ENCODE measurements at regions not wholly inside any gene's neighbourhood (a gene's known extent, or its start where the extent isn't known, plus 50 kb on each side); places are given as distances from the start of the nearest gene placed in this dataset.

- ATAC-seq (ENCODE audit: low FRiP score in 2 of 2) = no peak
- 75 to 80% methylated on average over 4 of the region's 4 CpGs for WGBS, 2 donors
Measured at GRCh38 chr3:64459711-64460110, 228.1 kb downstream of the ADAMTS9 start.

GRCh38 chr3:64457811-64458210, 230.0 kb downstream of the ADAMTS9 start:
- Histone ChIP-seq H3K4me1 (peaks cover 5 to 13% (median 7%) of the 10 kb centered on the region in 4 donors), H3K9me3 (no peaks in the 10 kb centered on the region), H3K27ac (no peak overlapping the region), H3K36me3 (no peaks in the 10 kb centered on the region), H3K4me3 (no peak overlapping the region), H3K27me3 (no peaks in the 10 kb centered on the region)
- DNase-seq = no peak
- TF ChIP-seq CTCF (IDR thresholded peaks at IDR 0.05) (no peak), POLR2AphosphoS5 (IDR thresholded peaks at IDR 0.05) (no peak), POLR2A (IDR thresholded peaks at IDR 0.05) (no peak), EP300 (IDR thresholded peaks at IDR 0.05) (no peak)
- ATAC-seq (ENCODE audit: low FRiP score in 2 of 2) = no peak
- 89 to 90% methylated on average over 5 of the region's 5 CpGs for WGBS, 2 donors

More at GRCh38 chr3:64459711-64460110, 228.1 kb downstream of the ADAMTS9 start:
- no peaks in the 10 kb centered on the region for H3K9me3 ChIP-seq
- H3K36me3 ChIP-seq = no peaks in the 10 kb centered on the region
- no peak overlapping the region for H3K4me3 ChIP-seq
- no peaks in the 10 kb centered on the region for H3K27me3 ChIP-seq
- H3K4me1 ChIP-seq = peaks cover 5 to 13% (median 7%) of the 10 kb centered on the region in 4 donors
- TF ChIP-seq POLR2A (IDR thresholded peaks at IDR 0.05) (no peak), CTCF (IDR thresholded peaks at IDR 0.05) (no peak), EP300 (IDR thresholded peaks at IDR 0.05) (no peak), POLR2AphosphoS5 (IDR thresholded peaks at IDR 0.05) (no peak)
- DNase-seq = no peak
- H3K27ac ChIP-seq = no peak overlapping the region

- no peak overlapping the region for H3K4me3 ChIP-seq
- no peaks in the 10 kb centered on the region for H3K9me3 ChIP-seq
- no peak overlapping the region for H3K27ac ChIP-seq
- no peak for DNase-seq
- no peaks in the 10 kb centered on the region for H3K36me3 ChIP-seq
- WGBS, 2 donors = 31 to 64% methylated on average over 2 of the region's 2 CpGs
- TF ChIP-seq EP300 (IDR thresholded peaks at IDR 0.05) (no peak), POLR2A (IDR thresholded peaks at IDR 0.05) (no peak), POLR2AphosphoS5 (IDR thresholded peaks at IDR 0.05) (no peak), CTCF (IDR thresholded peaks at IDR 0.05) (no peak)
- peaks cover 0 to 5% (median 2%) of the 10 kb centered on the region in 4 donors for H3K4me1 ChIP-seq
- no peaks in the 10 kb centered on the region for H3K27me3 ChIP-seq
- ATAC-seq (ENCODE audit: low FRiP score in 2 of 2) = no peak
Measured at GRCh38 chr3:64456674-64457073, 231.1 kb downstream of the ADAMTS9 start.

- no peak for ATAC-seq (ENCODE audit: low FRiP score in 2 of 2)
- Histone ChIP-seq H3K36me3 (no peaks in the 10 kb centered on the region), H3K27me3 (no peaks in the 10 kb centered on the region), H3K4me3 (no peak overlapping the region), H3K4me1 (no peaks in the 10 kb centered on the region), H3K27ac (no peak overlapping the region), H3K9me3 (no peaks in the 10 kb centered on the region)
- DNase-seq = no peak
- TF ChIP-seq CTCF (IDR thresholded peaks at IDR 0.05) = no peak
- TF ChIP-seq POLR2AphosphoS5 (IDR thresholded peaks at IDR 0.05) = no peak
- no peak for TF ChIP-seq EP300 (IDR thresholded peaks at IDR 0.05)
- no peak for TF ChIP-seq POLR2A (IDR thresholded peaks at IDR 0.05)
Measured at GRCh38 chr3:64455351-64455750, 230.1 kb upstream of the PRICKLE2 start.

- 89 to 94% methylated on average over 5 of the region's 5 CpGs for WGBS, 2 donors
- Histone ChIP-seq H3K27me3 (no peaks in the 10 kb centered on the region), H3K4me1 (no peaks in the 10 kb centered on the region), H3K27ac (no peak overlapping the region), H3K4me3 (no peak overlapping the region), H3K9me3 (no peaks in the 10 kb centered on the region), H3K36me3 (no peaks in the 10 kb centered on the region)
- TF ChIP-seq POLR2A (IDR thresholded peaks at IDR 0.05) = no peak
- TF ChIP-seq EP300 (IDR thresholded peaks at IDR 0.05) = no peak
- TF ChIP-seq POLR2AphosphoS5 (IDR thresholded peaks at IDR 0.05) = no peak
- no peak for TF ChIP-seq CTCF (IDR thresholded peaks at IDR 0.05)
- no peak for ATAC-seq (ENCODE audit: low FRiP score in 2 of 2)
- DNase-seq = no peak
Measured at GRCh38 chr3:64454768-64455167, 229.5 kb upstream of the PRICKLE2 start.

Data from upper lobe of left lung (tissue), 6 donors.